ENCODE measurements at regions not wholly inside any gene's neighbourhood (a gene's known extent, or its start where the extent isn't known, plus 50 kb on each side); places are given as distances from the start of the nearest gene placed in this dataset.
"Not testable (repeated sequence)": the region's sequence is repeated elsewhere in the genome, so short reads cannot be mapped to it uniquely, and the experiment has no call there.

- no peak for DNase-seq (ENCODE audit: low read depth)
These were observed 150.9 kb downstream of the TPRA1 start for GRCh38 chr3:127439621-127440020.

GRCh38 chr3:127438951-127439350 is 151.1 kb upstream of the PRR20G start:
- no peak for DNase-seq (ENCODE audit: low read depth)

GRCh38 chr3:127438371-127438770 is 150.5 kb upstream of the PRR20G start:
- no peak for DNase-seq (ENCODE audit: low read depth)

GRCh38 chr3:127435299-127435698 is 147.5 kb upstream of the PRR20G start:
- not testable (repeated sequence) for DNase-seq (ENCODE audit: low read depth)

- DNase-seq (ENCODE audit: low read depth): no peak
These were observed 143.2 kb upstream of the PRR20G start for GRCh38 chr3:127431066-127431465.

- no peak for DNase-seq (ENCODE audit: low read depth)
These were observed 140.6 kb upstream of the PRR20G start for GRCh38 chr3:127428344-127428997.

- no peak for DNase-seq (ENCODE audit: low read depth)
These were observed 139.8 kb upstream of the PRR20G start for GRCh38 chr3:127427666-127428065.

- DNase-seq (ENCODE audit: low read depth): no peak
These were observed 139.3 kb upstream of the PRR20G start for GRCh38 chr3:127427156-127427555.

GRCh38 chr3:127426444-127427153 is 138.8 kb upstream of the PRR20G start:
- no peak for DNase-seq (ENCODE audit: low read depth)

- no peak for DNase-seq (ENCODE audit: low read depth)
These were observed 137.9 kb upstream of the PRR20G start for GRCh38 chr3:127425505-127426443.

GRCh38 chr3:127424766-127425504 is 137.1 kb upstream of the PRR20G start:
- no peak for DNase-seq (ENCODE audit: low read depth)

- no peak for DNase-seq (ENCODE audit: low read depth)
These were observed 136.3 kb upstream of the PRR20G start for GRCh38 chr3:127423856-127424765.

GRCh38 chr3:127422663-127423375 is 135.0 kb upstream of the PRR20G start:
- no peak for DNase-seq (ENCODE audit: low read depth)

- DNase-seq (ENCODE audit: low read depth): no peak
These were observed 134.3 kb upstream of the PRR20G start for GRCh38 chr3:127421943-127422662.

GRCh38 chr3:127420829-127421228 is 133.0 kb upstream of the PRR20G start:
- no peak for DNase-seq (ENCODE audit: low read depth)

GRCh38 chr3:127419641-127420553 is 132.1 kb upstream of the PRR20G start:
- DNase-seq (ENCODE audit: low read depth): no peak

- no peak for DNase-seq (ENCODE audit: low read depth)
These were observed 131.3 kb upstream of the PRR20G start for GRCh38 chr3:127419182-127419581.

- DNase-seq (ENCODE audit: low read depth): no peak
These were observed 130.8 kb upstream of the PRR20G start for GRCh38 chr3:127418560-127419147.
